Glomerular endothelial cell (primary cell): ENCODE measurements at regions not wholly inside any gene's neighbourhood (a gene's known extent, or its start where the extent isn't known, plus 50 kb on each side); places are given as distances from the start of the nearest gene placed in this dataset.
"Not testable (repeated sequence)": the region's sequence is repeated elsewhere in the genome, so short reads cannot be mapped to it uniquely, and the experiment has no call there.

ENCODE experiments used
- DNase-seq: peaks from one replicate; pipeline ENCODE4 v3.0.0-alpha.2; 2011; ENCODE audit warnings: low read depth, low spot score; ENCODE audit errors: extremely low read depth

DNA sequence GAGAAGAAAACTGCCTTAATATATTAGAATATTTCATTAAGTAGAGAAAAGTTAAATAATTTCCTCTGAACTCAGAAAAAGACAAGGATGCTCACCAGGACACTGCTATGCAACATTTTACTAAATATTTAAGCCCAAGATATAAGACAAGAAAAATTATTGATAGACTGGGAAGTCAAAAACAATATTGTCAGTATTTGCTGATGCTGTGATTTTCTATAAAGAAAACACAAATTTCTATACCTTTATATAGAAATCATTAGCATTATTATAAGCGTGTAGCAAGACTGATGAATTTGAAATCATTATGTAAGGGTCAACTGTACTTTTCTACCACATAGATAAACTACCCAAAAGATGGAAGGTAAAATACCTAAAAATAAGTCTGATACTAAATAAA is 451.0 kb downstream of the RNF144A start:
- DNase-seq = no peak

DNA sequence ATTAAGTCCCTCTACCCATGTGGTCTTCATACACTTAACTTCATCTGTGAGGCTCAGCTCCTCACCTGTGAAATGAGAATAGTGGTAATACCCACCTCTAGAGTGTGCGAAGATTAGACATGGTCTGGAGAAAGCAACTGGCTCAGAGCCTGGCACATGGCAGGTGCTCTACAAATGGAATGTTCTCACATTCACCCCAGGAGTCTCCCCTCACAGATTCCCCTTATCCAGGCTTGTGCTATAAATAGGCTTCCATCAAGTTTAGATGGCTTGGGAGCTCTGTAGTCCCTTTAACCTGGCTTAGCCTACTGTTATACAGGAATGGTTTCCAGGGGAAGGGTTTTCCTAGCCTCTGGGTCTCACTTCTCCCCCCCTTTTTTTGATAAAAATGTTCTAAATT is 455.9 kb downstream of the RNF144A start:
- no peak for DNase-seq

DNA sequence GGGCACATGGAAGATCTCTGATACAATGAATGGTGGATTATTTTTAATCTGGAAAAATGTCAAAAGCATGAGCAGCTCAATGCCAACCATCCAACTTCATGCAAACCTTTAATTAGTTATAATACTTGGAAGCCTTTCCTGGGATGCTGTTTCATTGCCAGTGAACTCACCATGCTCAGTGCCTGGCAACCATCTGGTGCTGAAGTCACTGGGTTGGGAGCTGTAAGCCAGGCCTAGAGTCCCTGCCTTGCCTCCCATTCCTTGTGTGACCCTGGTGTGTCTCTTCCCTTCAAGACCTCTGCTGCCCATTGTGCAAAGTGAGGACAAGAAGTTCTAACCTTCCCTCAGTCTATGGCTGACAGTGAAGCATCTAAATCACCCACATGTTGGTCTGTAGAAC is 458.7 kb downstream of the RNF144A start:
- DNase-seq = no peak

DNA sequence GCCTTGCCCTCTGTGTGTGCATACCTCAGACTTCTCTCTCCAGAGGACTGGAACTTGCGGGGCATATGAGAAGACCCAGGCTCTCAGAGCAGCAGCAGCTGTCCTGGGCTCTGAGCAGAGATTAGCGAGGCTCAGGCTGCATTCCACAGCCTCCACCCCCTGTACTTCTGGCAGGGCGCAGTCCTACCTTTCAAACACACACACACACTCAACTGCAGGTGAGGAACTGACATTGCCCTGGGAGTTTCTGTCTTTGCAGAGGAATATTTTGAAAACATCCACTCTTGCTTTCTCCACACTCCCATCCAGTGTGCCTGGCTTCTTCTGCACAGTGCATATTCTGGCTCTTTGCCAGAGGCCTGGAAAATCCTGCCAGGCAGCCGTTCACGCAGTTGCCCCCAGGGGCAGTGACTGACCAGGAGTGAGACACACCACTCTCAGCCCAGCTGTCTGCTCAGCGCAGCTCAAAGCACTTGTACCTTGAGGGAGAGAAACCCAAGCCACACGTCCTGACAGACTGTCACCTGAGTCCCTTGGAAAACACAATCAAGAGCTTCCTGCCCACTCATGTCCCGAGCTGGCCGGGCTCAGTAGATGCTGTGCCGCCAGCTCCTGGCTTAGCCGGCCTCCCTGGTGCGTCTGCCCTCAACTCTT is 460.8 kb downstream of the RNF144A start:
- DNase-seq = no peak

DNA sequence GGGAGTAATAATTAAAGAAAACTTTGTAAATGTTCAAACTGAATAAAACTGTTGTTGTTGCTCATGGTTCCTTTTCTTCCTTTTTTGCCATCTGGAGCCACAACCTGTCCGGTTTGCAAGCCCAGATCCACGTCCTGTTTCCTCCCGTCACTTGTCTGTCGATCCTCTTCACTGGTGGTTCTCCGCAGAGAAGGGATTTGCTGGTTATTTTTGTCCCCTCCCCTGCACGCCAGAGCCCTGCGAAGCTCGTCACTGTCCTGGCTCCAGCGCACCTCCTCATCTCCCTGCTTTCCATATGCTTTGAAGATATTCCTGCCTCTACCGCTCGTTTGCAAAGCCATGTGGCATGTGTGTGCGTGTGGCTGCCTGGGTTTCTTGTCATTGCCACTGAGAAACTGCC is 461.4 kb downstream of the RNF144A start:
- DNase-seq = no peak

DNA sequence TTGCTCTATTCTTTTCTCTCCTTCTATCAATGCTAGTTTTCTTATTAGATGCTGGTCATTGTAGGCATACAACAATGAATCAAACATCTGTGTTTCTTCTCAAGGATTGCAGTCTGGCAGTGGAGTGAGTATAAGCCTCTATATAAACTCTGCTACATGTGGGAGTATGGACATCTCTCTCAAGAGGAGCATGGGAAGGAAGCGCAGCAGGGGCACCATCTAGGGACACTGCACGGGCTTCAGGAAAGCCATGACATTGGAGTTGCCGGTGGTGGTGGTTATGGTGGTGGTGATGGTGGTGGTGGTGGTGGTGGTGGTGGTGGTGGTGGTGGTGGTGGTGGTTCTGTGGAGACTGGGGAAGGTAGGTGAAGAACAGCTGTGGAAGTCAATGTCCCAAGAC is 462.6 kb downstream of the RNF144A start:
- DNase-seq = no peak

DNA sequence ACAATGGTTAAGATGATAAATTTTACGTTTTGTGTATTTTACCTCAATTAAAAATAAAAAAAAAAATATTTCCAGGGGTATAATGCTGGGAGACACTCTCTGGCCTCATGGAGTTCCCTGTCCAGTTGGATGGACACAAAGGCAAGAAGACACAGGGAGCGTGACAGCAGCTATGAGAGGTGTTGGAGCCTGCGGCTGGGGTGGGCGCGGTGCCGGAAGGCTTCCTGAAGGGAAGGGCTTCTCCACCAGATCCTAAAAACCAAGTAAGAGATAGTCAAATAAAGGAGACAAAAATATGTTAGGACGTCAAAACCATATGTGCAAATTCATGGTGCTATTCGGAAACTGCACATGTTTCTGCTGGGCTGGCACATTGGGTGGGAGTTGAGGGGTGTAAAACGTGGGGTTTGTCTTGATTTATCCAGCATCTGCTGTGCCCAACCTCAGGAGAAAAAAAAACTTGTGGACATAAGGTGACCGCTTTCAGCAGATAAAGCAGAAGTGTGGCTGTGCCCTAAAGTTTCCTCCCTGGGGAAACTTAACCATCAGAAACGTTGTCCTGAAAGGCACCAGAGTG is 467.6 kb downstream of the RNF144A start:
- no peak for DNase-seq

DNA sequence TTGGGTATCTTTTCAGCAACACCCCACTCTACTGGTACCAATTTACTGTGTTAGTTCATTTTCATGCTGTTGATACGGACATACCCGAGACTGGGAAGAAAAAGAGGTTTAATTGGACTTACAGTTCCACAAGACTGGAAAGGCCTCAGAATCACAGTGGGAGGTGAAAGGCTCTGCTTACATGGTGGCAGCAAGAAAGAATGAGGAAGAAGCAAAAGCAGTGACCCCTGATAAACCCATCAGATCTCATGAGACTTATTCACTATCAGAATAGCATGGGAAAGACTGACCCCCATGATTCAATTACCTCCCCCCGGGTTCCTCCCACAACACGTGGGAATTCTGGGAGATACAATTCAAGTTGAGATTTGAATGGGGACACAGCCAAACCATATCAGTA is 473.1 kb downstream of the RNF144A start:
- DNase-seq = not testable (repeated sequence)

DNA sequence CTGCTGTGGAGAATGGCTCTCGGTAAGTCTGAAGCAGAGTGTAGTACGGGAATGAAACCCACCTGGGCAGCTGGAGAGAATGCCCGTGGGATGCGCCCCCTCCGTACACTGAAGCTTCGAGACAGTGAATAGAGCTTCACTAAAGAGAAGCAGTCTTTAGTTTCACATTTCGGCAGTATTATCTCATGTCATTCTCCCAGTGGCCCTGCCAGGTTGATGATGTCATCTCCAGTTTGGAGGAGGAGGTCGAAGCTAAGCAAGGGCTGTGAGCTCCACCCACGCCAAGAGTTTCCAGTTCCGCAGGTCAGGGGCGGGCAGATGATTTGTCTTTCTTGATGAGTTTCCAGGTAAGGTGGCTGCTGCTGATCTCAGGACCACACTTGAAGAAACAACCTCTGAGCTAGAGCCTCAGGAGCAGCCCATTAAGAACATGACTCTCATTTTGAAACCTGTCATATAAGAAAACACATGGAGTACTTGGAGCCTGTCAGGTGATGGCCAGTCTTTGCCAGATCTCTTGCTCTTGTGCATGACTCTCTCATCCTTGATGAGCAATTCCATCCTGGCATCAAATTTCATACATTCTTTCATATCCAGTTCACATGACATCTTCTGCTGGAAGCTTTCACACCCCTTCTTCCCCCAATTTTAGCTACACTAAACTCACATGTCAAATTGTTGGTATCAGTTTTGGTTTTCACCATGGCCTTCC is 475.0 kb downstream of the RNF144A start:
- DNase-seq = no peak

DNA sequence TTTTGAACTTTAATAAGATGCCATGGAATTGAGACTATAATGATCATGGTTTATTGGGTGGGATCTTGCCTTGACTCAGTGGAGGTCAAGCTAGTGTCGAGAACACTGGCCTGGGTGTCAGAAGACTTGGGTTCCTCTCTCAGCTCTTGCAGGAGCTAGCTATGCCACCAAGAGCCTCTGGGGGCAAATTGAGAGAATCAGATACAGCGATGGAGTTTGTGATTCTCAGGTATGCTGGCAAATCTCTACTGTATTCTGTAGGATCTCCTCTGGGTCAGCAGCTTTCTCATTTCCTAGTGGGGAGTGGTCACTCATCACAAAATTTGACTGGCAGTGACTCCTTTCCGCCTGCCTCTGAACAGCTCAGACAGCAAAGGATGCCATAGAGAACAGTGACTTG is 477.0 kb downstream of the RNF144A start:
- DNase-seq = no peak

DNA sequence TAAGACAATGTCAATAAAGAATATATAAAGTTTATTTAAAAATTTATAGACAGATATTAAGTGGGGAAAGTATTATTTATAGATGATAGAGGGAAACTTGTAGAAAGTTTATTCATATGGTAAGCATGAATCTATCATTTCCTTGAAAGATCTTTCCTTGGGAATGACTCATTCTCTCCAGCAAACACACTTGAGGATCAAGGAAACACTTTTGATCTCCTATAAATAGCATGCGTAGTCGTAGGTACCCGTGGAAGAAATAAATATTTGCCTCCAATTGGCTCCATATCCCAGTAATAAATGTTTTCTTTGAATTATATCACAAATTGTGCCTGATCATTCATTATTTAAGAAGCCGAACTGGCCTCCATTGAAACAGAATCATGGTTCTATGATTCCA is 483.4 kb downstream of the RNF144A start:
- DNase-seq = no peak

DNA sequence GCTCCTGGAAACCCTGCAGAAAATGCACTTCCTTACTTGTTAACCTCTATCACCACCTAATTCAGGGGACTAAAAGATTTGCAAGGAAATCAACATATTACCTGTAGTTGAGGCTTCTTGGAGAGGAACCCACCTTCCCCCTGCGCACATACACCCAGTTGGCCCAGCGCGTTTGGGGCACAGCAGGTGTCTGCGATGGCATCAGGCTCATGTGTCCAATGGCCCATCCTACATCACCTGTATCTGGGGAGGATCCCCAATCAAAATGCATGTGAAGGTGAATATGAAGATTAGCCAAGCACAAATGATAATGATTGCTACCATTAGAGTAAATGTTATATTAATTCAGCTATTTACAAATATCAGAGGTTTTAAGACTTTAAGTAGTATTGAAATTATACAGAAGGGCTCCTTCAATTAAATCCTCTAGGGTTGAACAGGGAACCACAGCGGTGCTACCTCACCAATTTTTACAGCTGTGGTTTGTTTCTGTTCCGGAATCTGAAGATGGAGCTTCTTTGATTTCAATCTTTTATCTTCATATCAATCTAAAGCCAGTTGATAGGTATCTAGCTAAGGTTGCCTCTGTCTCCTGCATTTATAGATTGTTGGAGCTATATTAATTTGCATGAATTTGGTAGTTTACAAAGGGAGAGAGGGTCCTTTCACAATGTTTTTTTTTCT is 486.0 kb downstream of the RNF144A start:
- DNase-seq = no peak

DNA sequence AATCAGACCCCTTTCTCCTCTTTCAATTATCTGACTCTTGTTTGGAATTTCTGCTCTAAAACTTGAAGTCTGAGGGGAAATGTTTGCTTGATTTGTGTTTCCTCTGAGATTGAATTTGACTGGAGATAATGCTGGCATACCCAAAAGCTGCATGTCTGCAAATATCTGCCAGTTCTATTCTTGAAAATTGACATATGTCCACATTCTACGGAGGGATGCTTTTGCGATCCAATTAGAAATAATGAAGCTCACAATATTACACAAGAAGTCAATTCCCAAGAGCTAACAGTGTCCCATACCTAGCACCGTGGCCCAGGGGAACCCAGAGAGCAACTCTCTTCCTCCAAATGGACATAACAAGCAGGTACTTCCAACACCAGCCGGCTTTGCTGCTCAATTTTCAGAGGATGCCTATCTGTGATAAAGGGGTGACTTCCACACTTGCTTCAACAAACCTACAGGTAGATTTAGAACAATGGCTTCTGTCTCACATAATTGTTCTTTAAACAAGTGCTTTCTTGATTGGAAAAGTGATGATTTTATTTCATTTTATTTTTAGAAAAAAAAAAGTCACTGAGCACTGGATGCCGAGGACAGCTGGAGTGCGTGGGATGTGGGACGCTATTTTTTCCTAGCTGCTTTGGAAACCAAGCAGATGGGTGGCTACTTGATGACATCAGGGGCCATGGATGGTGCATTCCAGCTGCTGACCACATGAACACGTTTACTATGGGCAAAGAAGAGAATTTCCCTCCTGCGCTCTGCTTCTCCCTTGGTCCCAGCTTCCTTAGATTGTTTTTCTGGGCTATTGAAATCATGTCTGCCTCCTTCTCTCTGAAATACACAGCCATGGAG is 488.9 kb downstream of the RNF144A start:
- no peak for DNase-seq

DNA sequence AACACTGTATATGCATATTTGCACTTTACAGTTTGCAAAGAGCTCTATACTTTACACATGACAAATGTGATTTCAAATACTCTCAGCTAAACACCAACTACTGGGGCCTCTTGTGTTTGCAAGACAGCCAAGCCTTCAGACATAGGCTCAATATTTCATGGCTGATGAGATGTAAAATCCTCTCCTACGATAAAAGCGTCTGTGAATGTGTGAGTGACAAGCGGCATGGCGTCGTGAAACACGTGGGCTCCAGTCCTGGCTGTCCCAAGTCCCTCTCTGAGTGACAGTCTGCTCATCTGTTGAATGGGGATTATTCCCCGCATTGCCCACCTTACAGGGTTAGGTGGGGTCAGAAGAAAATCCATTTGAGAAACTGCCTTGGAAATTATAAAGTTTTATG is 489.8 kb downstream of the RNF144A start:
- no peak for DNase-seq

DNA sequence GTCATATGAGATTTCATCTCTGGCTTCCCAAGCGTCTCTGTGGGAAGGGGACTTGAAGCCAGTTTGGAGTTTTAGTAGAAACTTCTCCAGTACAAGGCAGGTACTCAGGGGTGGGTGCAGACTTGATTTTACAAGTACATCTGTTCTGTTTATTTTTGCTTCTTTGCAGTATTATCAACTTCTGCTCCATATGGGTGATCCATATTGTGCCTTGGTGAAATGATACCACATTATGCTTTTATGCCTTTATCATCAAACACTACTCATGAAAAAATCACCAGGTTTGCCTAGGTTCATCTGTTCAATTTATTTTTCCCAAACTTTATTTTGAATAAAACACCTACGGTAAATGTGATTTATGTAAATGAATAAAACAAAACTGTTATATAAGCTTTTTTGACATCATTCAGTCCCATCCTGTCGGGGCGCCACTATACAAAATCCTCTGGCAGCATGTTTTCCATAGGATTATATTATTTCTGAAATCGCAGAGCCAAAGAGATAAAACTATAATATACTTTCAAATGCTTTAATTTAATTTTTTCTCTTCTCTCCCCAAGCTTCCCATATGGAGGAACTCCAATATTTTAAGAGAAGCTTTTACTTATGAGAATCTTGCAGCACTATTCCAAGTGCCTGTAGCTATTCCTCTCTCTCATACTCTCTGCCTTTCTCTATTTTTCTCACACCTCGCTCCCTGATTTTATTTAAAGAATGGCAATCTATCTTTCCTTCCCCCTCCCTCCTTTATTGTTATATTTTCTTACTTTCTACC is 490.9 kb downstream of the RNF144A start:
- DNase-seq = no peak

DNA sequence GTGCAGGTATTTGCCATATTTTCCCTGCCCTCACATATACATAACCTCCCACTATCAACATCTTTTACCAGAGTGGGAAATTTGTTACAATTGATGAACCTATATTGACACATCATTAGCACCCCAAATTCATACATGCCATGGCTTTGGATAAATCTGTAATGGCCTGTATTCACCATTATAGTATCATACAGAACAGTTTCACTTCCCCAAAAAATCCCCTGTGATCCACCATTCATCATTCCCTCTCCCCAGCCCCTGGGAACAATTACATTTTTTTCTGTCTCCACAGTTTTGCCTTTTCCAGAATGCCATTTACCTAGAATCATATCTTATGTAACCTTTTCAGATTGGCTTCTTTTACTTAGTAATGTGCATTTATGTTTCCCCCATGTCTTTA is 494.5 kb downstream of the RNF144A start:
- DNase-seq = no peak

DNA sequence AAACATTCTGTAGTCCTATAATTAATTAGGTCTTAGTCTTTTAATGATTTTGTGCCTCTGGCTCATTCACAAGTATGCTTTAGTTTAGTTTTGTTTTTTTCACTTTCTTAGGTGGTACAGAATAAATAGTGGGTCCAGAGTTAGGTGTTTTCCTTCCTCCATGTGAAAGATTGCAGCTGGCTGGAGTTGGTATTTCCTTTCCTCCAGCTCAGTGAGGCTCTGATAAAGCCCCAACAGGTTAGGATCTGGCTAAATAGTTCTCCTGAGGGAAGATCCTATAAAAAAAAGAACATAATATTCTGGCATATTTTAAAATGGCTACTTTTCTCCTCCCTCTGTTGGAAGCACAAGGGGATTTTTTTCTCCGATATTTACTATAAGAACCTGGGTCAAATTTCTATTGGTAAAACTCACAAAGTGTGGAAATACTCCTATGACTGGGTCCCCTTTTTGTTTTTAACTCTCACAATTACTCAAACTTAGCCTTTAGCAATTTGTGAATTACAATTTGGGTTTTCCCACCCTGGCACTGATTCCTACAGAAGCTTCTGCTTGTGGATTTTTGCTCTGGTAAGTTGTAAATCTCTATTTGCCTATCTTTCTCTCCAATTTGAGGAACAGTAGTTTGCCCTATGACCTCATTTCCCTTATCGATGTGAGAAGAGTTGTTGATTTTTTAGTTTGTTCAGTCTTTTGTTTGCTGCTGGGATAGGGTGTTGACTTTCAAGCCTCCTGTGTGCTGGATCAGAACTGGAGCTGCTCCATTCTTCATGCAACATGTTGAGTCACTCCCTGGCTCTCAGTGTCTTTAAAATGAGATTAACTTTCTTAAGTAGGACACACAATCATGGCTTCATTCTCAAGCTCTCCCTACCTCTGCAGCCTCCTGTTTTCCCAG is 500.9 kb downstream of the RNF144A start:
- DNase-seq = no peak

DNA sequence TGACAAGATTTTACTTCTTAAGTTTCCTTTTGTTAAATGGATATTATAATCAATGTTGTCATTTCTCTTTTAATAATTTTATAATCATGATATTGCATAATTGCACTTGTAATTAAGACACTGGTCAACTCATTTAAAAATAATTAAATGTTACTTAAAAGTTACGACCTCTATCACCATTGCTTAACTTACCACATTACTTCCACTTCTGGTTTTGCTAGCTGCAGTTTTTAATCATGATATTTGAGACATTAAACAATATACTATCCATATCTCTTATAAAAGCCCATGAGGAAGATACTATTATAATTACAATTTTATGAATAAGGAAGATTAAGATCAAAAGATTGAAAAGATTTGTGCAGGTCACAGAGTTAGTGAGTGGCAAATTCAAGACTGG is 502.0 kb downstream of the RNF144A start:
- DNase-seq = no peak

DNA sequence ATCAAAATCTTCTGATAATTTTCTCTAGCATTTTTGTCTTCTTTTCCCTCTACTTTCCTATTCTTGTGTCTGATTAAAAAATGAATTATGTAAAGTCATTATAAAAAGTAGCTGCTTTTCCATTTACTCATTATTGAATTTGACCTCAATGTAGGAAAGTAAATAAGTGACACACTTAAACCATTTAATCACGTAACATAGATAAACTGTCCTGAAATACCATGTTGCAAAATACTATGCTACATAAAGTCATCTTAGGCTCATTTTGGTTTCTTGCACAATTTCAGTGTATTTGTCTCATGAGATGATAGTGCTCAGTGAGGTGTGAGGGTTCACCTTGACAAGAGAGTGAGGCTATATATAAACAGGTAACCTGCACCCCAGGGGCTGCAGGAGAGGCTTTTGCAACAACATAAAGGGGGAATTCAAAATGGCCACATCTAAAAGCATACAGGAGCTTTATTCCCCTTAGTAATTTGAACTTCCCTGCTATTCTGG is 502.7 kb downstream of the RNF144A start:
- DNase-seq = no peak
